ENCODE measurements at regions not wholly inside any gene's neighbourhood (a gene's known extent, or its start where the extent isn't known, plus 50 kb on each side); places are given as distances from the start of the nearest gene placed in this dataset.

- Mint-ChIP-seq H3K27me3 (ENCODE audit: low read depth) (no peaks in the 10 kb centered on the region), H3K9me3 (peaks cover 5% of the 10 kb centered on the region; the same call in 1 of the 2 replicates), H3K36me3 (no peaks in the 10 kb centered on the region), H3K27ac (no peak overlapping the region), H3K4me1 (0 out of 2 replicates have a peak, but pooled peaks cover 2% of the 10 kb centered on the region), H3K4me3 (no peak overlapping the region)
- CTCF ChIA-PET: interaction anchor here (1.4 kb wide), 1 partner anchor 342 kb away, joined by 5 read pairs; no protein-coding TSS in a partner anchor
- no peak for DNase-seq (ENCODE audit: low spot score)
- no peak for TF ChIP-seq PRDM15 (CRISPR knock-in tag; IDR thresholded peaks at IDR 0.05)
- TF ChIP-seq IRF1 (CRISPR knock-in tag; IDR thresholded peaks at IDR 0.05): no peak
- TF ChIP-seq KAT7 (CRISPR knock-in tag; IDR thresholded peaks at IDR 0.05; ENCODE audit: borderline replicate concordance): no peak
- no peak for TF ChIP-seq PRRX2 (CRISPR knock-in tag; IDR thresholded peaks at IDR 0.05)
- no peak for TF ChIP-seq MYBL2 (CRISPR knock-in tag; IDR thresholded peaks at IDR 0.05)
- no peak for TF ChIP-seq MAX (CRISPR knock-in tag; IDR thresholded peaks at IDR 0.05)
- TF ChIP-seq ESRRA (CRISPR knock-in tag; IDR thresholded peaks at IDR 0.05; ENCODE audit: borderline replicate concordance): no peak
- TF ChIP-seq GRHL2 (CRISPR knock-in tag; IDR thresholded peaks at IDR 0.05; ENCODE audit: insufficient replicate concordance, severe bottlenecking): no peak
- ATAC-seq: no peak
- POLR2A ChIA-PET: no interaction called here
These were observed 398.1 kb downstream of the OCA2 start for GRCh38 chr15:27701014-27701413.

- H3K4me1 Mint-ChIP-seq: no peaks in the 10 kb centered on the region
- CTCF ChIA-PET: interaction anchor here (1.7 kb wide), 1 partner anchor 19 kb away, joined by 5 read pairs; no protein-coding TSS in a partner anchor
- H3K27me3 Mint-ChIP-seq (ENCODE audit: low read depth): no peaks in the 10 kb centered on the region
These were observed 399.4 kb downstream of the OCA2 start for GRCh38 chr15:27699699-27700098.

More at GRCh38 chr15:27699699-27700098, 399.4 kb downstream of the OCA2 start:
- no peak for TF ChIP-seq ATF6 (CRISPR knock-in tag; IDR thresholded peaks at IDR 0.05)
- no peak for TF ChIP-seq FOXJ3 (CRISPR knock-in tag; IDR thresholded peaks at IDR 0.05; ENCODE audit: borderline replicate concordance)
- no peak for TF ChIP-seq ZNF121 (CRISPR knock-in tag; IDR thresholded peaks at IDR 0.05)
- no peak for TF ChIP-seq TEAD4 (CRISPR knock-in tag; IDR thresholded peaks at IDR 0.05)
- no peak for TF ChIP-seq STAT6 (CRISPR knock-in tag; conservative IDR thresholded peaks at IDR 0.05; ENCODE audit: low read depth)
- no peak overlapping the region for H3K4me3 Mint-ChIP-seq
- DNase-seq (ENCODE audit: low spot score) (no peak), ATAC-seq (no peak)
- POLR2A ChIA-PET: no interaction called here
- no peaks in the 10 kb centered on the region for H3K36me3 Mint-ChIP-seq
- H3K9me3 Mint-ChIP-seq: peaks cover 5% of the 10 kb centered on the region; the same call in 1 of the 2 replicates
- H3K27ac Mint-ChIP-seq: no peak overlapping the region

Measured in WTC11 (cell line).